ENCODE measurements at regions not wholly inside any gene's neighbourhood (a gene's known extent, or its start where the extent isn't known, plus 50 kb on each side); places are given as distances from the start of the nearest gene placed in this dataset.

- TF ChIP-seq POLR2A (IDR thresholded peaks at IDR 0.05; ENCODE audit: low read length) (no peak), GATA1 (IDR thresholded peaks at IDR 0.05; ENCODE audit: low read depth, low read length) (no peak)
These were observed 133.4 kb upstream of the OSMR start for GRCh38 chr5:38712391-38712790.

Measured in erythroblast (primary cell).